Neural progenitor cell (in vitro differentiated cells): ENCODE measurements at regions not wholly inside any gene's neighbourhood (a gene's known extent, or its start where the extent isn't known, plus 50 kb on each side); places are given as distances from the start of the nearest gene placed in this dataset.
"Not testable (repeated sequence)": the region's sequence is repeated elsewhere in the genome, so short reads cannot be mapped to it uniquely, and the experiment has no call there.

Experiments used
- DNase-seq: peaks from one replicate; pipeline ENCODE4 v3.0.0-alpha.2; 2016; ENCODE audit warnings: low spot score
- H2AFZ ChIP-seq: fragments of 200-600 bp; sonication (generic); replicated peaks from 2 replicates; pipeline ENCODE4 v1.6.1; 2016; ENCODE audit warnings: antibody characterized with exemption
- H3F3A ChIP-seq: fragments of 200-600 bp; sonication (generic); 2 replicates; pipeline ENCODE4 v1.6.1; 2016; ENCODE audit warnings: antibody characterized with exemption, low read depth
- H3K27ac ChIP-seq: fragments of 200-600 bp; sonication (generic); 2 replicates; pipeline ENCODE4 v1.5.1; 2016; ENCODE audit warnings: mild to moderate bottlenecking
- H3K27me3 ChIP-seq: fragments of 200-600 bp; sonication (generic); 2 replicates; pipeline ENCODE4 v1.6.1; 2016; ENCODE audit warnings: mild to moderate bottlenecking, moderate library complexity
- H3K36me3 ChIP-seq: fragments of 200-600 bp; sonication (generic); 2 replicates; pipeline ENCODE4 v1.5.1; 2016
- H3K4me1 ChIP-seq: fragments of 200-600 bp; sonication (generic); 2 replicates; pipeline ENCODE4 v1.6.1; 2016; ENCODE audit warnings: mixed run types
- H3K4me2 ChIP-seq: fragments of 200-600 bp; sonication (generic); 2 replicates; pipeline ENCODE4 v1.6.1; 2016
- H3K4me3 ChIP-seq: fragments of 200-600 bp; sonication (generic); 2 replicates; pipeline ENCODE4 v1.5.1; 2016
- H3K79me2 ChIP-seq: fragments of 200-600 bp; sonication (generic); 2 replicates; pipeline ENCODE4 v1.6.1; 2016; ENCODE audit warnings: low read depth
- H3K9ac ChIP-seq: fragments of 200-600 bp; sonication (generic); 2 replicates; pipeline ENCODE4 v1.6.1; 2016
- H3K9me3 ChIP-seq: fragments of 200-600 bp; sonication (generic); 2 replicates; pipeline ENCODE4 v1.5.1; 2016; ENCODE audit warnings: low read depth
- H4K20me1 ChIP-seq: fragments of 200-600 bp; sonication (generic); 2 replicates; pipeline ENCODE4 v1.6.1; 2016; ENCODE audit warnings: low read depth
- H3K27ac Mint-ChIP-seq: 3 replicates; pipeline ENCODE4 v1.8.0; 2021; ENCODE audit warnings: mixed read lengths
- H3K27me3 Mint-ChIP-seq: 2 replicates; pipeline ENCODE4 v1.8.0; 2022; ENCODE audit warnings: low read depth, mild to moderate bottlenecking, inconsistent platforms, moderate library complexity, mixed read lengths; ENCODE audit not compliant: insufficient read depth
- H3K36me3 Mint-ChIP-seq: 3 replicates; pipeline ENCODE4 v1.8.0; 2021; ENCODE audit warnings: mixed read lengths
- H3K4me1 Mint-ChIP-seq: 3 replicates; pipeline ENCODE4 v1.8.0; 2021; ENCODE audit warnings: mixed read lengths
- H3K4me3 Mint-ChIP-seq: 3 replicates; pipeline ENCODE4 v1.8.0; 2021; ENCODE audit warnings: mild to moderate bottlenecking, moderate library complexity, mixed read lengths
- H3K9me3 Mint-ChIP-seq: 3 replicates; pipeline ENCODE4 v1.8.0; 2020; ENCODE audit warnings: mixed read lengths
- EZH2 ChIP-seq: fragments of 200-600 bp; sonication (generic); IDR thresholded peaks from 2 replicates; pipeline ENCODE4 v1.6.1; 2017; ENCODE audit warnings: antibody characterized with exemption, mild to moderate bottlenecking, moderate library complexity
- EZH2phosphoT487 ChIP-seq: fragments of 200-600 bp; sonication (generic); IDR thresholded peaks from 2 replicates; pipeline ENCODE4 v1.6.1; 2017; ENCODE audit warnings: antibody characterized with exemption
- TF ChIP-seq, protein P1 (sequence below): fragments of 200-600 bp; sonication (generic); IDR thresholded peaks from 2 replicates; pipeline ENCODE4 v1.5.1; 2017; ENCODE audit warnings: antibody characterized with exemption, mild to moderate bottlenecking

DNA sequence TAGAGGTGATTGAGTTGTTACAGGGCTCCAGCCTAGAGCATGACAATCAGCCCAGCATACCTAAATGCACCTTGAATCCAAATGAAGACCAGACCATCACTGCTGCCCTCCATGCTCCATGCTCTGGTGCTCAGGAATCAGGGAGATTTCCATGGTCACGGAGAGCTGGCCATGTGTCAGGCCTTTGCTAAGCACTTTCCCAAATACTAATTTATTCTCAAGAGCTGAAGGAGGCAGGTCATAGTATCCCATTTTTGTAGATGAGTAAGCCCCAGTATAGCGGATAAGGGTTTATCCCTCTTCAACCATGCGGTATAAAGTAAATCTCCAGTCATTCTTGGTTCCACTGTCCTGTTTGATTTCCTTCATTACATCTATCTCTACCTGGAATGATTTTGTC lies 240.8 kb downstream of the TFAP2A start:
- Histone ChIP-seq H3K27ac (no peak overlapping the region), H2AFZ (no peak overlapping the region), H3K9me3 (no peaks in the 10 kb centered on the region), H4K20me1 (no peaks in the 10 kb centered on the region), H3F3A (no peaks in the 10 kb centered on the region), H3K9ac (no peak overlapping the region), H3K4me2 (no peak overlapping the region), H3K4me3 (no peak overlapping the region), H3K36me3 (no peaks in the 10 kb centered on the region), H3K79me2 (no peaks in the 10 kb centered on the region), H3K4me1 (peaks cover 9% of the 10 kb centered on the region), H3K27me3 (no peaks in the 10 kb centered on the region)
- Mint-ChIP-seq H3K27me3 (peaks cover 7% of the 10 kb centered on the region), H3K9me3 (peaks cover 11% of the 10 kb centered on the region), H3K36me3 (no peaks in the 10 kb centered on the region), H3K4me3 (no peak overlapping the region), H3K4me1 (no peaks in the 10 kb centered on the region), H3K27ac (no peak overlapping the region)
- no peak for DNase-seq
- TF ChIP-seq EZH2phosphoT487 (no peak), EZH2 (no peak)
- TF ChIP-seq, protein P1, sequence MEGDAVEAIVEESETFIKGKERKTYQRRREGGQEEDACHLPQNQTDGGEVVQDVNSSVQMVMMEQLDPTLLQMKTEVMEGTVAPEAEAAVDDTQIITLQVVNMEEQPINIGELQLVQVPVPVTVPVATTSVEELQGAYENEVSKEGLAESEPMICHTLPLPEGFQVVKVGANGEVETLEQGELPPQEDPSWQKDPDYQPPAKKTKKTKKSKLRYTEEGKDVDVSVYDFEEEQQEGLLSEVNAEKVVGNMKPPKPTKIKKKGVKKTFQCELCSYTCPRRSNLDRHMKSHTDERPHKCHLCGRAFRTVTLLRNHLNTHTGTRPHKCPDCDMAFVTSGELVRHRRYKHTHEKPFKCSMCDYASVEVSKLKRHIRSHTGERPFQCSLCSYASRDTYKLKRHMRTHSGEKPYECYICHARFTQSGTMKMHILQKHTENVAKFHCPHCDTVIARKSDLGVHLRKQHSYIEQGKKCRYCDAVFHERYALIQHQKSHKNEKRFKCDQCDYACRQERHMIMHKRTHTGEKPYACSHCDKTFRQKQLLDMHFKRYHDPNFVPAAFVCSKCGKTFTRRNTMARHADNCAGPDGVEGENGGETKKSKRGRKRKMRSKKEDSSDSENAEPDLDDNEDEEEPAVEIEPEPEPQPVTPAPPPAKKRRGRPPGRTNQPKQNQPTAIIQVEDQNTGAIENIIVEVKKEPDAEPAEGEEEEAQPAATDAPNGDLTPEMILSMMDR = no peak

DNA sequence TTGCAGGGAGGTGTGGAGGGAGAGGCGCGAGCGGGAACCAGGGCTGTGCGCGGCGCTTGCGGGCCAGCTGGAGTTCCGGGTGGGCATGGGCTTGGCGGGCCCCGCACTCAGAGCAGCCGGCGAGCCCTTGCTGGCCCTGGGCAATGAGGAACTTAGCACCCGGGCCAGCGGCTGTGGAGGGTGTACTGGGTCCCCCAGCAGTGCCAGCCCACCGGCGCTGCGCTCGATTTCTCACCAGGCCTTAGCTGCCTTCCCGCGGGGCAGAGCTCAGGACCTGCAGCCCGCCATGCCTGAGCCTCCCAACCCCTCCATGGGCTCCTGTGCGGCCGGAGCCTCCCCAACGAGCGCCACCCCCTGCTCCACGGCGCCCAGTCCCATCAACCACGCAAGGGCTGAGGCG lies 243.2 kb downstream of the TFAP2A start:
- H2AFZ ChIP-seq, H3K9ac ChIP-seq, H3K27me3 Mint-ChIP-seq, H3K4me3 Mint-ChIP-seq, H3K4me1 ChIP-seq, H3K36me3 ChIP-seq, H3F3A ChIP-seq, DNase-seq, H3K27ac ChIP-seq, H3K4me1 Mint-ChIP-seq, H3K36me3 Mint-ChIP-seq, H3K4me3 ChIP-seq, H3K27ac Mint-ChIP-seq, H3K9me3 ChIP-seq, H4K20me1 ChIP-seq, H3K27me3 ChIP-seq, H3K79me2 ChIP-seq, H3K4me2 ChIP-seq: not testable (repeated sequence)
- H3K9me3 Mint-ChIP-seq = peaks cover 11% of the 10 kb centered on the region

DNA sequence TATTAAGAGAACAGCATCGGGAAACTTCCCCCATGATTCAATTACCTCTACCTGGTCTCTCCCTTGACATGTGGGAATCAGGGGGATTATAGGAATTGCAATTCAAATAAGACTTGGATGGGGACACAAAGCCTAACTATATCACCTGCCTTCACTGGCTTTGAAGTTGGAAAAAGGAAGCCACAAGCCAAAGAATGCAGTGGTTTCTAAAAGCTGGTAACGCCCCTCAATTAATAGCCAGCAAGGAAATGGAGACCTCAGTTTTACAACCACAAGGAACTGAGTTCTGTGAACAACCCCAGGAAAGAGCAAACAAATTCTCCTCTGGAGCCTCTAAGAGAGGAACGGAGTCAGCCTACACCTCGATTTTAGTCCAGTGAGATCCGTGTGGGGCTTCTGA lies 244.1 kb downstream of the TFAP2A start:
- Histone ChIP-seq H4K20me1 (no peaks in the 10 kb centered on the region), H3K4me3 (no peak overlapping the region), H3K9ac (no peak overlapping the region), H3K36me3 (no peaks in the 10 kb centered on the region), H3K4me2 (no peak overlapping the region), H3K79me2 (no peaks in the 10 kb centered on the region), H3K9me3 (no peaks in the 10 kb centered on the region), H3K27me3 (no peaks in the 10 kb centered on the region), H2AFZ (no peak overlapping the region), H3F3A (no peaks in the 10 kb centered on the region), H3K4me1 (peaks cover 9% of the 10 kb centered on the region), H3K27ac (no peak overlapping the region)
- no peaks in the 10 kb centered on the region for H3K36me3 Mint-ChIP-seq
- no peak overlapping the region for H3K4me3 Mint-ChIP-seq
- no peaks in the 10 kb centered on the region for H3K4me1 Mint-ChIP-seq
- DNase-seq = no peak
- peaks cover 11% of the 10 kb centered on the region for H3K9me3 Mint-ChIP-seq
- H3K27me3 Mint-ChIP-seq = peaks cover 6% of the 10 kb centered on the region
- no peak overlapping the region for H3K27ac Mint-ChIP-seq
- TF ChIP-seq EZH2phosphoT487 = no peak
- TF ChIP-seq, protein P1 = no peak
- no peak for TF ChIP-seq EZH2

DNA sequence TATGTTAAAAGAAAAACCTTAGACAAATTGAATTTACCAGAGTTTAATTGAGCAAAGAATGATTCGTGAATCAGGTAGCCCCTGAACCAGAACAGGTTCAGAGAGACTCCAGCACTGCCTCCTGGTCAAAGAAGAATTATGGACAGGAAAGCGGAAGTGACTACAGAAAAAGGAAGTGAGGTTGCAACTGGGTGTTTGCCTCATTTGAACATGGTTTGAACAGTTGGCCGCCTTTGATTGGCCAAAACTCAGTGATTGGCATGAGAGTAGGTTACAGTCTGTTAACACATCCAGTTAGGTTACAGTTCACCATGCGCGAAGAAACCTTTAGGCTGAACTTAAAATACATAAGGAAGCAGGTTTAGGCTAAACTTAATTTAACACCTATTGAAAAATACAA lies 248.8 kb downstream of the TFAP2A start:
- H3K27me3 Mint-ChIP-seq = no peaks in the 10 kb centered on the region
- Histone ChIP-seq H3K27me3 (no peaks in the 10 kb centered on the region), H3K4me3 (no peak overlapping the region), H3K9me3 (no peaks in the 10 kb centered on the region), H3K79me2 (no peaks in the 10 kb centered on the region), H3K9ac (no peak overlapping the region), H3K4me1 (no peaks in the 10 kb centered on the region), H3K27ac (no peak overlapping the region), H2AFZ (no peak overlapping the region), H3K4me2 (no peak overlapping the region), H4K20me1 (no peaks in the 10 kb centered on the region), H3F3A (no peaks in the 10 kb centered on the region), H3K36me3 (no peaks in the 10 kb centered on the region)
- TF ChIP-seq EZH2 (no peak), EZH2phosphoT487 (no peak)
- TF ChIP-seq, protein P1 = no peak
- DNase-seq = no peak
- H3K4me3 Mint-ChIP-seq = no peak overlapping the region
- no peak overlapping the region for H3K27ac Mint-ChIP-seq
- peaks cover 4% of the 10 kb centered on the region for H3K9me3 Mint-ChIP-seq
- no peaks in the 10 kb centered on the region for H3K4me1 Mint-ChIP-seq
- no peaks in the 10 kb centered on the region for H3K36me3 Mint-ChIP-seq
